ENCODE measurements at regions not wholly inside any gene's neighbourhood (a gene's known extent, or its start where the extent isn't known, plus 50 kb on each side); places are given as distances from the start of the nearest gene placed in this dataset.
"Not testable (repeated sequence)": the region's sequence is repeated elsewhere in the genome, so short reads cannot be mapped to it uniquely, and the experiment has no call there.

DNA sequence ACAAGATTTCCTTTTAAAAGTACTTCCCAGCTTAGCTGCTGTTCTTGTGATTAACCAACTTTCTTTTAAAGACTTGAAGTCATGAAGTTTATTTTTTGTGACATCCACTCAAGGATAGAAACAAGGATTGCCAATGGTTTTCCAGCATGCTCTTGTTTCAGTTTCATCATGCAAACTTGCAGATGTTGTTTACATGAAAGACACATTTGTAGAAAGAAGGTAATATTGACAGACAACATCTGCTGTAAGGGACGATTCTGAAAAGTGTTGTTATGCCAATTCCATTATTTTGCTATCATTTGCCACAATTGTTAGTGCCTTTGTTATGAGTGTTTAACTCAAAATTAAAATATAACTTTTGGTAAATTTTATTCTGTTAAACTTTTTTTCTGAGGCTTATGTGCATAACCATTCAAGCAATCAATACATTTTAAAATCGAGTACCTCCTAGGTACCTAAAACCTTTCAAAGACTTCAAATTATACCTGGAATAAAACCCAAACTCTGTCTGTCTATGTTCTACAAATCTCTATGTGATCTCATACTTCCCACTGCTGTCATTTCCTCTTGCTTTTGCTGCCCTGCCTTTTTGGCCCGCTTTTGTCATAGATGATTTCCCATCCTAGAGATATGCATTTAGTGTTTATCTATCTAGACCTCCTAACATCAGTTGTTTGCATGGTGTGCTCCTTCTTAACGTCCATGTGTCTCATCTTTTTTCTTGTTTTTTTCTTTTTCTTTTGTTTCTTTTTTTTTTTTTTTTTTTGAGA lies 630.4 kb downstream of the NR2F2 start:
- DNase-seq: no peak

DNA sequence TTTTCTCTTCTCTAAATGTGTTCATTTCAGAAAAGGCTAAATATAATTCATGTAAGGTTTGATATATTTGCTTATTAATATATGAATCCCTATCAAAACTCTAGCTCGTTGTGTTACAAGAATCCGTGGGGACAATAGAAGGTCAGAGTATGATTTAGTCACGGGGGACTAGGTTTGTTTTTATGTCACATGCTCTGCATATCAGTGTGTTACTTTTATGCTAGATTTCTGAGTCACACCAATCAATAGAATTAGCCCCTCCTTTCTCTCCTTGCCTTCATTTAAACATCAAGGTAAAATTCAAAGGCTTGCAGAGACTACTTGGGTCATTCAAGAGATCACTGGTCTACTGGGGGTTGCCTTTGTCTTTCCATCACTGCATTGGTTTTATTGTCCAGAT lies 636.1 kb downstream of the NR2F2 start:
- no peak for DNase-seq

DNA sequence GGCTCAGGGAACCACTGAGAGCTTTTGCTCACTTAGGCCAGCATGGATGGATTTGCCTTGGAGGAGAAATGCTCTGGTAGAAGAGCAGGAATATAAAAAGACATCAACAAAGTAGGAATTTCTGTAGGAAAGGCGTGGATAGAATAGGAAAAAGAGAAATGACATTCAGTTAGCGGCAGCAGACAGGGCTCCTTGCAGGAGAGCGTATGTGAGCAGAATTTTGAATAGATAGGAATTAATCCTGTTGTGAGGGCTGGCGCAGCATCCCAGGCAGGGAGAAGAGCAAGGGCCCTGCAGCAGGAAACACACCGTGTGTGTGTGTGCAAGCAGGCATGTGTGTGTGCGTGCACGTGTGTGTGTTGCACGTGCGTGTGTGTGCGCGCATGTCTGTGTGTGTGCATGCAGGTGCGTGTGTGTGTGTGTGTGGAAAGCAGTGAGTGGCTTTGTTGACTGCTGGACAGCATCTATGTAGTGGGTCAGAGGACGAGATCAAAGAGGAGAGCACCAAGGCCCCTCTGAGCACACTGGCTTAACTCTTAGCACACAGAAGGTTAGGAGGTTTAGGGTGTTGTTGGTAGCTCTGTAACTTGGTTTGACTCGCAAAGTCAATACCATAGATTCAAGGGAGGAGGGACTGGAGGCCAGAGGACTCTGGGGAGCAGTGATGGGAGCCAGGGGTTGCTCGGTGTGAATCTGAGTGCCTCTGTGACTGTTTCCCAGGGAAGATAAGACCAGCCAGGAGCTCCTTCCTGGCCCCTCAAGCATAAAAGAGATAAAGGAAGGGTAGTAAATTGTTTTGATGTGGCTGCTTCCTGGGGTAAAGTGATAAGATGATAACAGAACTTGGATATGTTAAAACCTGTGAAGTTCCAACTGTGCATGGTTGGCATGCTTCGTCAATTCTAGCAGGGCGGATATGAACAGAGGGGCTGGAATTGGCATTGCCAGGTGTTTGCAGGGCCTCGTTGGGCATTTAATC lies 639.5 kb downstream of the NR2F2 start:
- DNase-seq: no peak

DNA sequence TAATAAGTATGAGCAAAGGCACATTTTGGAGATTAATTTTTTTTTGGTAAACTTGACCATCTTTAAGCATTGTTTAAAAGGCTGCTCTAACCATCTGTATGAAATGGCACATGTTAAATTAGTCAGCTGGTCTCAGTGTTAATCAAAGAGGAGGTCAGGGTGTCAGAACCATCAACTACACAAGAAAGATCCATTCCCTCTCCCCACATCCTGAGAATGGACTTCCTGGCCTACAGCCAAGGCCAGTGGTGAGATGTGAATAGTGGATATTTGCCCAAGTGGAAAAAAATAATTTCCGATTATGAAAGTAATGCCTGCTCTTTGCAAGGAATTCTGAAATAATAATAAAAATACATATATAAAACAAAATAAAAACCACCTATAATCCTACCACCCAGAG lies 641.7 kb downstream of the NR2F2 start:
- DNase-seq: no peak

DNA sequence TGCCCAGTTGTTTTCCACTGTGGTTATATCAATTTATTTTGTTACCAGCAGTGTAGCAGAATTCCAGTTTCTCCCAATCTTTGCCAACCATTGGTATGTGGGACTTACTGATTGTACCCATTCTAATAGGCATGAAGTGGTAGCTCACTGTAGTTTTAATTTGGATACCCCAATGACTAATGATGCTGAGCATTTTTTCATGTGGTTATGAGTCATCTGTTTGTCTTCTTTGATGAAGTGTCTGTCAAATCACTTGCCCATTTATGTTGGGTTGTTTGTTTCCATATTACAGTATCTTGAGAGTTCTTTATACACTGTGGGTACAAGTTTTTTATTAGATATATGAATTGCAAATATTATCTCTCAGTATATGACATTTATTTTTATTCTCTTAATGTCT lies 644.3 kb downstream of the NR2F2 start:
- no peak for DNase-seq

DNA sequence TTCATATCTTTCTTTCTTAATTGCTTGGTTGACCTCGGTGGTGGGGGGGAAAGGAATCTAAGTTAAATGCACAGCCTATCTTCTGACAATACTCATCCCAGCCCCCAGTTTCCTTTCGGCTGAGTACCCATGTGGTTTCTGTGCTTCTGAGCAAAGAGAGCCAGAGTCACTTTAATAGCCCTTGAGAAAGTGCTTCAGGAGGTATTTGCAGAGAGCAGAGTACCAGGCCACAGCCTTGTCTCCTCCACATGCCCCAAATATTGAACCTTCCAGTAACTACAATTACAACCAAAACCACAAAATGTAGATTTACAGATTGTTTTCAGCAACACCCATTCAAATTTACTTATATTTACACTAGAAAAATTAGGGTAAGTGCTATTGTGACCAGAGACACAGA lies 647.4 kb downstream of the NR2F2 start:
- no peak for DNase-seq

DNA sequence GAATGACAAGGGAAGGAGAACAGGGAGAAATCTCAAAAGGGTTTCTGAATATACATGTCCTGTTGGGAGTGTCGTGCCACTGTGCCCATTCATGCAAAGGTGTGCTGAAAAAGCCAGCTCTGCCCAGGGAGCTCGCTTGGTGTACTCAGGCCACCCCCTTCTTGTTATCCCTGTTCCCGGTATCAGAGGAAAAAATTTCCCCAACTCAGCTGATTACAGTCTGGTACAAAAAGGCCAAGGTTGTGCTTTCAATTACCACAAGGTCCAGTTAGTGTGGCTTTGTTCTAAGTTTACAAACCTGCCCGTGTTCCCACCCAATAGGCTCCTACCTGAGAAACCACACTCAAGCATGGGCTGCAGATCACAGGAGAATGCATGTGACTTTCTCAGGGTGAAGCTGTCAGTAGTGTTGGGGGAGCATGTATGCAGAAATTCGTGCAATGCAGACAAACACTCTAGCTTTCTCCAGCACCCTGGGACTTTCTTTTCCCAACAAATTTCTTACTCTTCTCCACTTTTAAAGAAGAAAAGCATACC lies 648.5 kb downstream of the NR2F2 start:
- no peak for DNase-seq

DNA sequence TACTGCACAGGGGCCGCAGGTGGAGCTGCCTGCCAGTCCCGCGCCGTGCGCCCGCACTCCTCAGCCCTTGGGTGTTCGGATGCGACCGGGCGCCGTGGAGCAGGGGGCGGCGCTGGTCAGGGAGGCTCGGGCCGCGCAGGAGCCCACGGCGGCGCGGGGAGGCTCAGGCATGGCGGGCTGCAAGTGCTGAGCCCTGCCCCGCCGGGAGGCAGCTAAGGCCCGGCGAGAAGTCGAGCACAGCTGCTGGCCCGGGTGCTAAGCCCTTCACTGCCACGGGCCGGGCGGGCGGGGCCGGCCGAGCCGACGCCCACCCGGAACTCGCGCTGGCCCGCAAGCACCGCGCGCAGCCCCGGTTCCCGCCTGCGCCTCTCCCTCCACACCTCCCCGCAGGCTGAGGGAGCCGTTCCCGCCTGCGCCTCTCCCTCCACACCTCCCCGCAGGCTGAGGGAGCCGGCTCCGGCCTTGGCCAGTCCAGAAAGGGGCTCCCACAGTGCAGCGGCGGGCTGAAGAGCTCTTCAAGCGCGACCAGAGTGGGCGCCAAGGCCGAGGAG lies 653.7 kb downstream of the NR2F2 start:
- not testable (repeated sequence) for DNase-seq

DNA sequence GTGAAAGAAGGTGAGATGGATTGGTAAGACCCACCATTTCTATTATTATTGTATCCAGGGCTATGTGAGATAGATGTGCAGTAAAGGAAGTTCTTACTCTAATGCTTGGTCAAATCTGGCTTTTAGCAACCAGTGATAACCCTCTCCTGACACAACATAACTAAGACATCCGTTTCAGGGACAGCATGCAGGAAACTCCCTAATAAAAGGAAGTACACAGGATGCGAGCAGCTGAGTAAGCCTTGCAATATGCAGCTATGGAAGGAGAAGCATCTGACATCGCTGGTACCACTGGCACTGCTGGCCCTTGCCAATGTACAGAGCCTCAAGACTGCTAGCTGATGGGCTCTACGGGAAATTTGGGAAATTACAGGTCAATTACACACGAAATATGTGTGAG lies 662.3 kb downstream of the NR2F2 start:
- DNase-seq: no peak

DNA sequence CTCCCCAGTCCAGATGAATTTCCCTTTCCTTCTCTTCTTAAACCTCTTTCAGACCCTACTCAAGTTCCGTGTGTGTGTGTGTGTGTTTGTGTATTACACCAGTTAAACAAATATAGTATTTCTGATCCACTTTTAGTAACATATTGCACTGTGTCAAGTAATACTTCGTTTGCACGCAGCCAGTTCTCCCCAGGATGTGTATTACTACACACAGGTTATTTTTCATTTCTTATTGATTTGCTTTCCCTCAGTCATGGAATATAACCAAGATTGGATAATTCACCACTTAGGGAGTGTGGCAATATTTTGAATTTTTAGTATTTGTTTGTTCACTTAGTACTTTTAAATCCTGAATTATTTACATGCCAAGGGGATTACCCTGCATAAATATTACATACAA lies 667.0 kb downstream of the NR2F2 start:
- DNase-seq: no peak

DNA sequence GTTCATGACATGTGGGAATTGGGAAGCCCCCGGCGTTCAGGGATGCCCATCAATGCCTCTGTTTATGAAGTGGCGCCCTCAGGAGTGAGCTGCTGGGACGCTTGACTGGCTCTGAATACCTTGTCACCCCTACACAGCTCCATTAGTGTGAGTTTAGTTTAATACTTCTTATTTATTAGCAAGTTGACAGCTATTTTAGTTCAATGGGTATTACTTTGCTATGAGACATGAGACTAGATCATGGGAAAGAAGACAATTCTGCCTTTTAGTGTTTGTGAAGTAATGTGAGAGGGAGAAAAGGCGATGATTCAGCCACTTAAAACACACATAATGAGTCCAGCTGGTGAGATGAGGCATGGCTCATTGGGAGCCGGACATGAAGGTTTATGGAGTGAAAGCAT lies 678.5 kb downstream of the NR2F2 start:
- DNase-seq: no peak

DNA sequence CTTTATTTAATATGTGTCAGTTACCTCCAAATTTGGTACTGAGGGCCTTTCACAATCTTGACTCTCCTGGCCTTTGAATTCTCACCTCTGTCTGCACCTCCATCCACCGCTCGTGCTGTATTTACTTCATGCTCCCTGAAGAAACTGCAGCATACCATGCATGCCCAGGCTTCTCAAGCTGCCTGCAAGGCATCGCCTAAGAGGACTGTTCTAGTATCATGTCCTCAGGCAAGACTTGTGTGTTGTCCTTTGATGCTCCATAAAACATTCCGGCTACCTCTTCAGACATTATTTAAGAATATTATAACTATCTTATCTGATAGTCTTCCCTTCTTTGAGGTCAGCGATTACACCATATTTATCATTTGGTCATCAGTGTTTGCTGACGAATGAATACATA lies 682.5 kb downstream of the NR2F2 start:
- no peak for DNase-seq

DNA sequence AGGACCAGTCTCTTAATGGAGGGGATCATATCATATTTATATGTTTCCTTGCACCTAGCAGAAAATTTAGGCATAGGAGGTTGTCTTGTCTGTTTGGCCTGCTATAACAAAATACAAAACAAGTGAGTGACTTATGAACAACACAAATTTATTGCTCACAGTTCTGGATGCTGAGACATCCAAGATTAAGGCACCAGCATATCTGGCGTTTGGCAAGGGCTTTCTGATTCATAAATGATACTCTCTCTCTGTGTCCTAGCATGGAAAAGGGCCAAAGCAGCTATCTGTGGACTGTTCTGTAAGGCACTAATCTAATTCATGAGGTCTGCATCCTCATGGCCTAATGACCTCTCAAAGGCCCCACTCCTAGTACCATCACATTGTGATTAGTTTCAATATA lies 683.0 kb downstream of the NR2F2 start:
- no peak for DNase-seq

DNA sequence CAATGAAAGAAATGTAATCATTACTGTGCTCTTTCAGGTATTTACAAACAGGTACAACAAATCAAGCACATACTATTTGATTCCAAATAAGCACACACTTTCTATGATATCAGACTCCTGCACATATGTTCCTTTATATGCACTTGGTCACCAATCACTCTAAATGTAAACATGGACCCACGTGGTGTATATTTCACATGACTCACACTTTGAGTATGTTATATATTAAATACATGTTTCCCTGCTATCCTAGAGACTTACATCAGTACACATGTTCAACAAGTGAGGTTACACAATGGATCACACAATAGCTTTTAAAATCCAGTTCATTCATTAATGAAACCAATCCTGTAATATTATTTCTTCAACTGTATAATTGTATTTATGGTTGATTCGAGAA lies 683.5 kb downstream of the NR2F2 start:
- no peak for DNase-seq

DNA sequence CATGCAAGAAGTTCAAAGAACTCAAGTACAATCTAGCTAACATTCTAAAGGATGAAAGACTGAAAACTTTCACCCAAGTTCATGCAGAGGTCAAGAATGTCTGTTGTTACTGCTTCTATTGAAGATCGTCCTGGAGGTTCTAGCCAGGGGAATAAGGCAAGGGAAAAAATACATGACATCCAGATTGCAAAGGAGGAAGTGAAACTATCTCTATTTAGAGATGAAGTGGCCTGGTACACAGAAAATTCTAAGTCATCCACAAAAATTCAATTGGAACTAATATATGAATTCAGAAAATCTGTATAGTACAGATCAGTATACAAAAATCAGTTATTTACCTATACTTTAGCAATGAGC lies 693.0 kb downstream of the NR2F2 start:
- DNase-seq: no peak

DNA sequence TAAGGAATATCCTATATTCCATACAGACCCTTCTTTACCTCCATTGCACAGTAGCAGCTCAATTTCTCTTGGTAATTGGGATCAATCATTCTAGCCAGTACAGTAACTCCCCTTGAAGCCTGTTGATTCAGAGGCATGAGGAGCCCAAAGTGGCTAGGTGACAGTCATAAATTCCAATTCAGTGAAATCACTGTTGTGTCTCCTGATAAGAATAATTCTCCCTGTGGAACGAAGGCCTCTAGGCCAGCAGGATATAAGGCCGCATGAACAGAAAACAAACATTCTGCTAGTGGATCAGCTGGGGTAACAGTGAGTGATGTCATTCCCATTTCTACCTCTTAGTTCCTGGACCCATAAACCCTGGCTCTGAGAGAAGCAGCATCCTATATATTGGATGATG lies 696.3 kb downstream of the NR2F2 start:
- no peak for DNase-seq

DNA sequence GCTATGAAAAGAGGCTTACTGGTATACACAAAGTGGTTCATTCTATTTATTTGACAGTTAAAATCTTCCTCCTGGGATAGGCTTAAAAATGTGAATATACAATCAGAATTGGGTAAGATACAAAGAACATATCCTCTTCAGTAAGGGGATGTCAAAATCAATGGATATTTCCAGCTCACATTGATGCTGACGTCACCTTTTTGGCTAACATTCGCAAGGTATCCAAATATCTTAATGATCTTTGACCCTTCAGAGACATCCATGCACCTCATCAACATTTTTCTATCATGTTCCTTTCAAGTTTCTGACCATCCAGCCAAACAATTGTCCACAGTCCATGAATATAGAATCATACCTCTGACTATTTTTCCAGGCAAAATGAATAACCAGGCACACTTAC lies 697.3 kb downstream of the NR2F2 start:
- no peak for DNase-seq

DNA sequence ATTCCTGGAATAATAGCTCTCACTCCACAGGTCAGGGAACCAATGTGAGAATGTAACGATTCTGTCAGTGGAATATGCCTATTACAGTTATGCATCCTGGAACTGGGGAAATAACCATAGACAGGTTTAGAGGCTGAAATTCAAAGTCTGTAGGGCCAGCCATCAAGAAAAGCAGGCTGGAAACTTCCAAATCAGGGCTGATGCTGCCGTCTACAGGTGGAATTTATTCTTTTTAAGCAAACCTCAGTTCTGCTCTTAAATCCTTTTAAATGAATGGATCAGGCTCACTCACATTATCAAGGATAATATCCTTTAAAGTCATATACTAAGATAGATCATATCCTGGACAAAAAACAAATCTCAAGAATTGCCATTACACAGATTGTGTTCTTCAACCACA lies 699.8 kb downstream of the NR2F2 start:
- no peak for DNase-seq

DNA sequence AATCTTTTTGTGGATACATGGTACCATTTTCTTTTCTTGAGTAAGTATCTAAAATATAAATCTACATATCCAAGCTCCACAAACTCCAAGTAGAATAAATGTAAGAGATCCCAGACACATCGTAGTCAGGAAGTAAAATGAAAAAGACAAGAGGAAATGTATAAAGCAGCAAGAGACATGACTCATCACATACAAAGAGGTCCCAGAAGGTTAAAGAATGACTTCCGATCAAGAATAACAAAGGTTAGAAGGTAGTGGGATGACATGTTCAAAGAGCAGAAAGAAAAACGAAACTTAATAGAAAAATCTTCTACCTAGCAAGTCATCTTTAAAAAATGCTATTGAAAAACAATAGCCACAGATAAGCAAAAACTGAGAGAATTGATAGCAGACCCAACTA lies 705.8 kb downstream of the NR2F2 start:
- no peak for DNase-seq

DNA sequence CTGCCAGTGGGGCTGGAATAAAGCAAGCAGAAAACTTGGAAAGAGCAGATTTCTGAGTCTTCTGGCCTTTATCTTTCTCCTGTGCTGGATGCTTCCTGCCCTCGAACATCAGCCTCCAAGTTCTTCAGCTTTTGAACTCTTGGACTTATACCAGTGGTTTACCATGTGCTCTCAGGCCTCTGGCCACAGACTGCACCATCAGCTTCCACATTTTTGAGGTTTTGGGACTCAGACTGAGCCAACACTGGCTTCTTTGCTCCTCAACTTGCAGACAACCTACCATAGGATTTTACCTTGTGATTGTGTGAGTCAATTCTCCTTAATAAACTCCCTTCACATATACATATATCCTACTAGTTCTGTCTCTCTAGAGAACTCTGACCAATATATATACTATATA lies 706.6 kb downstream of the NR2F2 start:
- no peak for DNase-seq

DNA sequence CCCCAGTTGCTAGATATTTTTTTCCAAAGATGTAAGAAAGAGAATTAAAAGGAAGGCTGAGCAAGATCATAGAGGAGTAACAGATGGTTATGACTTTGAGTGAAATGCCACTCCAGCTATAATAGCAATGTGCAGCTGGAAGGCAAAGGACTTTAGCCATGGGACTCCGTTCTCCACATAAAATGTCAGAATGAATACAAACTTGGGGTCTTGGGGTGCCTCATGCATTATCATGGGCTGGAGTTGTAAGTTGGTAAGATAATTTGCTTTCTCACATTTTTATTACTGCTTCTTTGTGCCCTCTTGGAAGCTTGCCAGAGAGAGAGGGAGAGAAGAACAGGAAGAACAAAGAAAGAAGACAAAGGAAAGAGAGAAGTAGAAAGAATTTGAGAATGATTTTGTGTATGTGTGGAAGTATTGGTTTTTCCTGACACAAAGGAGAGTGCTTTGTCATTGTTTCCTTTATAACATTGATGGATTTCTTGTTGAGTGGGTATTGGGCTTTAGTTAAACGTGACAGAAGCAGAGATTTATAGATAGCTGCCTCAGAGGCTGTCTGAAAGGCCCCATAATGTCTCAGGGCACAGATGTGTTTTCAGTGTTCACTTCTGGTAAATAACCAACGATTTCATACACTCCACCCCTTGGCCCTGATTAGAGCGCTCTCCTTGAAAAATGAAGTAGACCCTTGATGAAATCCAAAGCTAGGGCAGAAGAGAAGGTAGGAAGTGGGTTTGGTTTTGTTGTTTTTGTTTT lies 715.3 kb downstream of the NR2F2 start:
- DNase-seq: no peak

DNA sequence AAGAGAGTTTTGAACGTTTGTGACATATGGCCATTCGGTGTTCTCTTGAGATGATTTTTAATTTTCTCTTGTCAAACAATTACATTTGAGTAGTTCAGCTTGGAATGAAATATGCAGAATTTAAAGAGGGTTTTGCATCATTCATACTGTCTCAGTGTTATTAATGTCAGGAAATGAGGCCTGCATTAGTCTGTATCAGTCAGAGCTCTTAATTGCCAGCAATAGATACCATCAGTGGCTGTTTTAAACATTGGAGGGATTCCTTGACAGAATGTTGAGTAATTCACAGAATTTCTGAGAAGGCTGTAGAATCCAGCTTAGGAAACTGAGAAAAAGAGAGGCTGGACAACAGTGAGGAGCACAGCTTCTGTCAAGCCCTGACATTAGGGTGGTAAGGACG lies 722.0 kb downstream of the NR2F2 start:
- no peak for DNase-seq

DNA sequence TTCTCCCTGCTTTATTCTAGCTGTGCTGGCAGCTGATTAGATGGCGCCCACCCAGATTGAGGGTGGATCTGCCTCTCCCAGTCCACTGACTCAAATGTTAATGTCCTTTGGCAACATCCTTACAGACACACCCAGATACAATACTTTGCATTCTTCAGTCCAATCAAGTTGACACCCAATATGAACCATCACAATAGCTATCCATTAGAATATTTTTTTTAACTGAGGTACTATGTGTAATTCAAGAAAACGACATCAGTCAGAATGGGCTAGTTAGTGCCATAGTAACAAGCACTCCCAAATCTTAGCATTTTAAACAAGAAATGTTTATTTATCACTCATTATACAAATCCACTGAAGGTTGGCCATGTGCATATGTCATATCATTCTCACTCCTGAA lies 723.1 kb downstream of the NR2F2 start:
- no peak for DNase-seq

All from activated naive CD4-positive, alpha-beta T cell treated with Interleukin-2 at 50 U/mL for 16 hours (primary cell).